ENCODE measurements at regions not wholly inside any gene's neighbourhood (a gene's known extent, or its start where the extent isn't known, plus 50 kb on each side); places are given as distances from the start of the nearest gene placed in this dataset.

DNA sequence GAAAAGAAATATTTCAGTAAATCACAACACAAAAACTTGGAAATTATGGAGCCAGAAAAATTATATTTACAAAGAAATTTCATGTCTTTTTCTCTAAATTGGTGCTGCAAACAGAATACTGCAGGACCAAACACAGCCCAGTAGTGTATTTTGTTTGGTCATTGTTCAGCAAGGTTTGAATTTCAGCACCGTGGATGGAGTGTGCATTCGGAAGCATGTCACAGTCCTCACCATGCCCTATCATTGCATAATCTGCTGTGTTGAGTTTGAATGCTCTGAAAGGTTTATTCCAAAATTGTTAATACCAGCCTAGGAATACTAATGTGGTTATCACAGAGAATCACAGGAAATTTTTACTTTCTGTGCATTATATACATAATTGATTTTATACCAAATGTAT is 296.7 kb downstream of the METTL4 start:
- no peak for TF ChIP-seq CTCF (IDR thresholded peaks at IDR 0.05; ENCODE audit: insufficient read depth, low read depth, low read length)
- no peak for TF ChIP-seq EZH2 (IDR thresholded peaks at IDR 0.05; ENCODE audit: insufficient read depth, low read length)

All from astrocyte (in vitro differentiated cells and primary cell).